Spleen (tissue), 11 donors: ENCODE measurements at regions not wholly inside any gene's neighbourhood (a gene's known extent, or its start where the extent isn't known, plus 50 kb on each side); places are given as distances from the start of the nearest gene placed in this dataset.

ENCODE experiments used
- DNase-seq: peaks from one replicate; pipeline ENCODE4 v3.0.0-alpha.2; 2020
- H3K27ac ChIP-seq, 8 donors: fragments of 200-600 bp; sonication (generic) in 7 of 8; 1 replicate in 4 of 8; 2 replicates in 4 of 8; pipeline versions ENCODE4 v1.5.0 to v1.8.0; 2016 to 2021; ENCODE audit warnings: inconsistent platforms in 4 of 8, mild to moderate bottlenecking in 4 of 8, moderate library complexity in 1 of 8
- H3K27me3 ChIP-seq, 7 donors: fragments of 200-600 bp; sonication (generic) in 6 of 7; replicated peaks in 1 of 7; 1 replicate in 4 of 7; 2 replicates in 3 of 7; pipeline versions ENCODE4 v1.5.0 to v1.8.0; 2016 to 2021; ENCODE audit warnings: inconsistent platforms in 3 of 7, mild to moderate bottlenecking in 1 of 7
- H3K36me3 ChIP-seq, 6 donors: fragments of 200-600 bp; sonication (generic) in 5 of 6; 1 replicate in 4 of 6; 2 replicates in 2 of 6; pipeline versions ENCODE4 v1.5.0 to v1.8.0; 2016 to 2021; ENCODE audit warnings: inconsistent platforms in 2 of 6
- H3K4me1 ChIP-seq, 6 donors: fragments of 200-600 bp; sonication (generic) in 5 of 6; 1 replicate in 3 of 6; 2 replicates in 3 of 6; pipeline versions ENCODE4 v1.5.0 to v1.8.0; 2016 to 2021; ENCODE audit warnings: inconsistent platforms in 3 of 6
- H3K4me3 ChIP-seq, 8 donors: fragments of 200-600 bp; sonication (generic) in 7 of 8; 1 replicate in 4 of 8; 2 replicates in 4 of 8; pipeline versions ENCODE4 v1.5.0 to v1.8.0; 2016 to 2021; ENCODE audit warnings: inconsistent platforms in 4 of 8, mild to moderate bottlenecking in 4 of 8, moderate library complexity in 2 of 8
- H3K9me3 ChIP-seq, 8 donors: fragments of 200-600 bp; sonication (generic) in 7 of 8; 1 replicate in 4 of 8; 2 replicates in 4 of 8; pipeline versions ENCODE4 v1.5.0 to v1.8.0; 2016 to 2021; ENCODE audit warnings: inconsistent platforms in 4 of 8
- CTCF ChIP-seq, 11 experiments: fragments of 200-600 bp in 7 of 11; fragments of 450-650 bp in 4 of 11; sonication (generic) in 4 of 11; IDR thresholded peaks in 8 of 11; conservative IDR thresholded peaks in 3 of 11; 1 replicate in 7 of 11; 2 replicates in 4 of 11; pipeline versions ENCODE4 v1.4.0 to v1.8.0; 2016 to 2021; ENCODE audit warnings: antibody characterized with exemption in 11 of 11, inconsistent platforms in 4 of 11, mild to moderate bottlenecking in 1 of 11
- POLR2A ChIP-seq, 3 donors: fragments of 450-650 bp; IDR thresholded peaks; one replicate each; pipeline ENCODE4 v1.5.1; 2017; ENCODE audit warnings: antibody characterized with exemption in 3 of 3, mild to moderate bottlenecking in 1 of 3
- POLR2AphosphoS5 ChIP-seq, 3 donors: sonication (generic); formaldehyde crosslinking; IDR thresholded peaks; one replicate each; pipeline ENCODE4 v1.5.1; 2017; ENCODE audit warnings: antibody characterized with exemption in 3 of 3
- WGBS, 5 donors: extraction: QIAGEN DNeasy Blood & Tissue Kit in 3 of 5; methylation state at CpG; one replicate each; pipeline versions ENCODE4 v1.1.5 to v1.1.7; 2013 to 2018; 5-methylcytosine and 5-hydroxymethylcytosine counted together
- intact Hi-C: fragments of 100-400 bp; cut with DNase I; formaldehyde crosslinking; loops from one replicate; pipeline ENCODE4 v1.15.0; 2023; ENCODE audit warnings: low total_unique reads
- donor health status: healthy with polysubstance abuse.
- donor health status: DM: no; HTN: no; CAD: no; lungs with moderate emphysema.
- donor health status: DM: no; HTN: no; CAD: no.
- donor health status: Bipolar disorder and iron deficiency.
- donor health status: healthy.
- donor health status: DM: no; HTN: no; CAD: no.
- donor health status: DM: yes; HTN: yes; CAD: no.

GRCh38 chr10:9416331-9416730, 1361.8 kb downstream of the GATA3 start:
- Histone ChIP-seq H3K9me3 (no peaks in the 10 kb centered on the region), H3K27ac (no peak overlapping the region), H3K27me3 (no peaks in the 10 kb centered on the region), H3K4me1 (no peaks in the 10 kb centered on the region), H3K36me3 (no peaks in the 10 kb centered on the region), H3K4me3 (no peak overlapping the region)
- DNase-seq, result no peak
- WGBS, 5 donors, result 16 to 31% (median 21%) methylated on average over 1 of the region's 1 CpG
- TF ChIP-seq POLR2A (IDR thresholded peaks at IDR 0.05), result no peak
- TF ChIP-seq CTCF (IDR thresholded peaks at IDR 0.05 in 8 of 11, conservative IDR thresholded peaks at IDR 0.05 in 3 of 11), result no peak
- no peak for TF ChIP-seq POLR2AphosphoS5 (IDR thresholded peaks at IDR 0.05)
- intact Hi-C loops, result no loop called here

- TF ChIP-seq POLR2A (IDR thresholded peaks at IDR 0.05), result no peak
- no peak for TF ChIP-seq CTCF (IDR thresholded peaks at IDR 0.05 in 8 of 11, conservative IDR thresholded peaks at IDR 0.05 in 3 of 11)
- no peak for TF ChIP-seq POLR2AphosphoS5 (IDR thresholded peaks at IDR 0.05)
- Histone ChIP-seq H3K36me3 (no peaks in the 10 kb centered on the region), H3K9me3 (peaks cover 0 to 11% (median 0%) of the 10 kb centered on the region in 8 donors), H3K4me3 (no peak overlapping the region), H3K27ac (no peak overlapping the region), H3K27me3 (no peaks in the 10 kb centered on the region), H3K4me1 (no peaks in the 10 kb centered on the region)
- intact Hi-C loops, result no loop called here
- no peak for DNase-seq
Observed at GRCh38 chr10:9419757-9420156, 1365.3 kb downstream of the GATA3 start.

GRCh38 chr10:9427209-9427608, 1372.7 kb downstream of the GATA3 start:
- no peak for DNase-seq
- no peaks in the 10 kb centered on the region for H3K27me3 ChIP-seq
- intact Hi-C loops, result no loop called here
- peaks cover 0 to 26% (median 7%) of the 10 kb centered on the region in 8 donors for H3K9me3 ChIP-seq
- H3K4me1 ChIP-seq, result no peaks in the 10 kb centered on the region
- TF ChIP-seq POLR2AphosphoS5 (IDR thresholded peaks at IDR 0.05) (no peak), POLR2A (IDR thresholded peaks at IDR 0.05) (no peak), CTCF (IDR thresholded peaks at IDR 0.05 in 8 of 11, conservative IDR thresholded peaks at IDR 0.05 in 3 of 11) (no peak)
- H3K4me3 ChIP-seq, result no peak overlapping the region
- no peaks in the 10 kb centered on the region for H3K36me3 ChIP-seq
- no peak overlapping the region for H3K27ac ChIP-seq

- Histone ChIP-seq H3K27ac (no peak overlapping the region), H3K9me3 (peaks cover 0 to 6% (median 0%) of the 10 kb centered on the region in 8 donors), H3K27me3 (no peaks in the 10 kb centered on the region), H3K4me3 (no peak overlapping the region), H3K4me1 (no peaks in the 10 kb centered on the region), H3K36me3 (no peaks in the 10 kb centered on the region)
- no peak for DNase-seq
- WGBS, 5 donors, result 83 to 95% (median 86%) methylated on average over 2 of the region's 2 CpGs
- TF ChIP-seq POLR2A (IDR thresholded peaks at IDR 0.05) (no peak), CTCF (IDR thresholded peaks at IDR 0.05 in 8 of 11, conservative IDR thresholded peaks at IDR 0.05 in 3 of 11) (no peak), POLR2AphosphoS5 (IDR thresholded peaks at IDR 0.05) (no peak)
- intact Hi-C loops, result no loop called here
Observed at GRCh38 chr10:9437131-9437530, 1382.6 kb downstream of the GATA3 start.
